Osteoblast (primary cell): ENCODE measurements at regions not wholly inside any gene's neighbourhood (a gene's known extent, or its start where the extent isn't known, plus 50 kb on each side); places are given as distances from the start of the nearest gene placed in this dataset.

ENCODE experiments used
- DNase-seq: peaks from one replicate; pipeline ENCODE4 v3.0.0; 2011; ENCODE audit warnings: low spot score, mixed read lengths; ENCODE audit not compliant: insufficient read length; ENCODE audit errors: missing footprints
- H2AFZ ChIP-seq: 2 replicates; pipeline ENCODE4 v1.6.0; 2011; ENCODE audit warnings: mild to moderate bottlenecking, low read length
- H3K27ac ChIP-seq: 2 replicates; pipeline ENCODE4 v1.5.1; 2011; ENCODE audit warnings: mild to moderate bottlenecking, low read depth, low read length, moderate library complexity
- H3K27me3 ChIP-seq: 2 replicates; pipeline ENCODE4 v1.6.0; 2012; ENCODE audit warnings: mild to moderate bottlenecking, control low read depth, inconsistent platforms, low read length, moderate library complexity; ENCODE audit not compliant: insufficient read depth
- H3K36me3 ChIP-seq: 2 replicates; pipeline ENCODE4 v1.5.1; 2011; ENCODE audit warnings: mild to moderate bottlenecking, low read length, control low read depth, moderate library complexity; ENCODE audit not compliant: insufficient read depth
- H3K4me1 ChIP-seq: 2 replicates; pipeline ENCODE4 v1.5.1; 2011; ENCODE audit warnings: mild to moderate bottlenecking, low read length, control low read depth, moderate library complexity; ENCODE audit not compliant: insufficient read depth
- H3K4me2 ChIP-seq: 2 replicates; pipeline ENCODE4 v1.6.0; 2011; ENCODE audit warnings: mild to moderate bottlenecking, low read length; ENCODE audit not compliant: insufficient read depth
- H3K4me3 ChIP-seq: fragments of 200-600 bp; sonication (generic); 3 replicates; pipeline ENCODE4 v1.5.1; 2012; ENCODE audit warnings: mild to moderate bottlenecking, low read length, inconsistent platforms; ENCODE audit not compliant: insufficient read depth
- H3K79me2 ChIP-seq: 2 replicates; pipeline ENCODE4 v1.6.0; 2012; ENCODE audit warnings: mild to moderate bottlenecking, low read length, control low read depth, inconsistent platforms; ENCODE audit not compliant: insufficient read depth
- H3K9me3 ChIP-seq: 2 replicates; pipeline ENCODE4 v1.5.1; 2011; ENCODE audit warnings: low read depth, low read length, control low read depth
- H4K20me1 ChIP-seq: 2 replicates; pipeline ENCODE4 v1.6.0; 2012; ENCODE audit warnings: mild to moderate bottlenecking, low read length, control low read depth; ENCODE audit not compliant: insufficient read depth
- CTCF ChIP-seq: IDR thresholded peaks from 2 replicates; pipeline ENCODE4 v1.5.1; 2011; ENCODE audit warnings: mild to moderate bottlenecking, low read depth, low read length, moderate library complexity; ENCODE audit errors: extremely low read depth

- no peak for TF ChIP-seq CTCF
Measured at GRCh38 chr6:7468382-7469081, 72.9 kb upstream of the DSP start.

DNA sequence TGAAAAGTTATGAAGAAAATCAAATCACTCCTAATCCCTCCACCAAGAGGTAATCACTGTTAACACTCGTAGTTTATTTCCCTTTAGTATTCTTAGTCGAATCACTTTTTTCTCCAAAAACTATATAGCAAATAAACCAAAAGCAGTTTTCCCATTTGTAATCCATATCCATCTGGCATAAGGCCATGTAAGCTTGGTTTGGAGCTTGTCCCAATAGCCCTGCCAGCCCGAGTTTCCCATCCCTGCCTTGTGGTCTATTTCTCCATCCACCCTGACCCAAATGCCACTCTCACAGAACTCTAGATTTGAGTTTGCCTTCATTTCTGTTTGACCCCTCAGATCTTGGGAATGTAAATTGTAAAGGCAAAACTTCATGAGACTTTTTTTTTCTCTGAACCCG, 71.8 kb upstream of the DSP start:
- Histone ChIP-seq H4K20me1 (no peaks in the 10 kb centered on the region), H3K36me3 (no peaks in the 10 kb centered on the region), H3K9me3 (no peaks in the 10 kb centered on the region), H2AFZ (no peak overlapping the region), H3K4me1 (peaks cover 28% of the 10 kb centered on the region), H3K4me3 (no peak overlapping the region), H3K27ac (peak overlapping the region; percentile 50), H3K27me3 (no peaks in the 10 kb centered on the region), H3K4me2 (peak overlapping the region; percentile 14), H3K79me2 (no peaks in the 10 kb centered on the region)
- no peak for TF ChIP-seq CTCF
- DNase-seq = no peak

More at GRCh38 chr6:7468382-7469081, 72.9 kb upstream of the DSP start:
- DNase-seq = peak; percentile 94
- Histone ChIP-seq H3K27ac (peak overlapping the region; percentile 69), H3K79me2 (no peaks in the 10 kb centered on the region), H3K27me3 (no peaks in the 10 kb centered on the region), H3K36me3 (no peaks in the 10 kb centered on the region), H4K20me1 (no peaks in the 10 kb centered on the region), H3K9me3 (no peaks in the 10 kb centered on the region), H3K4me1 (peaks cover 35% of the 10 kb centered on the region), H3K4me2 (peak overlapping the region; percentile 72), H2AFZ (peak overlapping the region; percentile 72), H3K4me3 (peak overlapping the region; percentile 54)

DNA sequence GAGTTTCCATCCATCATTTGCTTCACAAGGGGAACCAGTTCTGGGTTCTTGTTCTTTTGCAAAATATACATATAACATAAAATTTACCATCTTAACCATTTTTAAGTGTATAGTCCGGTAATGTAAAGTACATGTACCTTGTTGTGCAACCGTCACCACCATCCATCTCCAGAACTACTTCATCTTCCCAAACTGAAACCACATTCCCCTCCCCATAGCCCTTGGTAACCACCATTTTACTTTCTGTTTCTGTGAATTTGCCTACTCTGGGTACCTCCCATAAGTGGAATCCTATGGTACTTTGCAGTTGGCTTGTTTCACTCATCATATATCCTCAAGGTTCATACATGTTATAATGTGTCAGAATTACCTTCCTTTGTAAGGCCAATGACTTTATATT, 70.3 kb upstream of the DSP start:
- no peak for DNase-seq

More for the DNA sequence above, 70.3 kb upstream of the DSP start:
- H2AFZ ChIP-seq = no peak overlapping the region
- H4K20me1 ChIP-seq = no peaks in the 10 kb centered on the region
- H3K79me2 ChIP-seq = no peaks in the 10 kb centered on the region
- H3K4me3 ChIP-seq = no peak overlapping the region
- no peaks in the 10 kb centered on the region for H3K9me3 ChIP-seq
- peaks cover 1% of the 10 kb centered on the region for H3K27me3 ChIP-seq
- TF ChIP-seq CTCF = no peak
- no peak overlapping the region for H3K27ac ChIP-seq
- no peaks in the 10 kb centered on the region for H3K36me3 ChIP-seq
- no peak overlapping the region for H3K4me2 ChIP-seq
- peaks cover 28% of the 10 kb centered on the region for H3K4me1 ChIP-seq
